Stimulated activated naive CD8-positive, alpha-beta T cell treated with anti-CD3 and anti-CD28 coated beads, Interleukin-15, Interleukin-2, amounts not matched to agents 100 U/mL and 50 U/mL, for 24 hours (primary cell): ENCODE measurements at regions not wholly inside any gene's neighbourhood (a gene's known extent, or its start where the extent isn't known, plus 50 kb on each side); places are given as distances from the start of the nearest gene placed in this dataset.

Experiments used
- ATAC-seq: fragments of 150-1000 bp; cut with Tn5 transposase; one replicate; pipeline ENCODE4 v1.10.0; 2021
- DNase-seq: peaks from one replicate; pipeline ENCODE4 v3.0.0; 2021

DNA sequence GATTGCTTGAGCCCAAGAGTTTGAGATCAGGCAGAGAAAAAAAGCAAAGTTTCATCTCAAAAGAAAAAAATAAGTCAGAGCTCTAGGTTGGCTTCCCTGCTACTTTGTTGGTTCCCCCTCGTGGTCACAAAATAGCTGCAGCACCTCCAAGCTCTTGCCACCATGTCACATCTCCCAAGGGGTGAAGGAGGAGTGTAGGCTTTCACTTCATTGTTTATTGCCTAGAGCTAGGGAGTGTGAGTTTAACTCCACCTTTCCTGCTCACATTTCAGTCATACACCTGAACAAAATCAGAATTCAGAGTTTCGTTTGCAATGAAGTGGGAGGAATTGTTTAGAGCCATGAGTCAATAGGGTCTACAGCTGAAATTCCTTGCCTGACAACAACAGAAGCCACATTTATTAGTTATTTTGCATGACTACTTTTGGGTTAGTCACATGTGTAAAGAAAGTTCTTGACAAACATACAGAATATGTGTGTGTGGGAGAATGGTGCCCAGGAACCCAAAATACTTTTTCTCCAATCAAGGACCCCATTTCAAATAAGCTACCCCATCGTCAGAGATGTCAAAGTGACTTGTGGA, 56.2 kb upstream of the UFL1 start:
- no peak for ATAC-seq

DNA sequence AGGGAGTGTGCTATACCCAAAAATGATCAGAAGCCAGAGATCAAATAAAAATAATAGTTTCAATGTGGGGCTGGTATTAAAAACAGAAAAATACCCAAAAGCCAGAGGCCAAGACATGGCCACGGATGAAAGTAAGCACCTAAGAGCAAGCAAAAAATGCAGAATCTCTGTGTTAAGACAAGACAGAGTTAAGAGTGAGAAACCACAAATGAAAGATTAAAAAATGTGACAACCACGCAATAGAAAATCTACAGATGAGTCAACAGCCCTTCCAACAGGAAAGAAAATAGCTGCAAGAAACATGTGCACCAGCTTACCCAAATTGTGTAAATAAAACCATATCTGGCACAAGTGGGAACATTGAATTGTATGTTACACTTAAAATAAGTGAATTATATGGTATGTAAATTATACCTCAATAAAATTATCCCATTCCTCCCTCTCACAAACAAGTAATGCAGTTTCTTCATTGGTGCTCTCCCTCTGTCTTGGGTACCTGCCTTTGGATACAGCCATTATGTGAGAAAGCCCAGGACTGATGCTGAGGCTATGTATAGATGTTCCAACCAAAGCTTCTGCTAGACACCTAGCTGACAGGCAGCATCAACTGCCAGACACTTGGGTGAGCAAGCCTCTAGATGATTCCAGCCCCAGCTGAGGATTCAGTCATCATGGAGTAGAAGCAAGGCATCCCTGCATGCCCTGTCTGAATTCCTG, 55.3 kb upstream of the UFL1 start:
- DNase-seq (no peak), ATAC-seq (peak; percentile 69)

More for the DNA sequence above, 56.2 kb upstream of the UFL1 start:
- DNase-seq, result no peak

DNA sequence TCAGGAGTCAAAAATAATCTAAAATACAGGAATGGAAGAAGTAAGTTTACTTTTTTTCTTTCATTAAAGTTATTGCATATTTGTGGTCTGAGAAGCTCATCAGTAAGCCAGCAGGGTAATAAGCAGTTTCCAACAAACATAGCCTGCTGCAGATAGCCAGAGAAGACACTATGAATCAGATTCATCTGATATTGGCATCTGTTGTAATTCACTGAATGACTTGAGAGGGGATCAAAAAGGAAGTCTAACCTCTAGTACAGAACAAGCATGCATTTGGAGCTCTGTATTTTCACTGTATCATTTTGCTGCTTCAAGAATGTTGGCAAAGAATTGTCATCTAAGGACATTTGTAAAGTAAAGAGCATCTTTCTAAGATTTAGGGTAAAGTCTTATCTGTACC, 53.8 kb upstream of the UFL1 start:
- ATAC-seq (no peak), DNase-seq (no peak)

DNA sequence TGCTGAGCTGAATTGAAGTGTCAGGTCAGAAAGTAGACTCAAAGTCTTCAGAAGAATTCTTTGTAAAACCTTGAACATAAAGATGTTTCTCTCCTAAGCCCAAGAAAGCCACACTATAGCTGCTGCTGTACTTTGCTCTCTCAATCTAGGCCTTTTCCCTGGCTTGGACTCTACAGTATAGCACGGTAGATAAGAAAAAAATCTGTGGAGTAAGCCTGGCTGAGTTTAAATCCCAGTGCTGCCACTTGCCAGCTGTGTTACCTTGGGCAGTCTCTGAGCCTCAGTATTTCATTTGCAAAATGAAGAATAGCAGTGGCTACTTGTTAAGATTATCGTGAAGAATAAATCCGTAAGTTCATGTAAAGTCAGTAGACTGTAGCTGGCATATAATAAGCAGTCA, 53.3 kb upstream of the UFL1 start:
- ATAC-seq, result no peak
- no peak for DNase-seq

DNA sequence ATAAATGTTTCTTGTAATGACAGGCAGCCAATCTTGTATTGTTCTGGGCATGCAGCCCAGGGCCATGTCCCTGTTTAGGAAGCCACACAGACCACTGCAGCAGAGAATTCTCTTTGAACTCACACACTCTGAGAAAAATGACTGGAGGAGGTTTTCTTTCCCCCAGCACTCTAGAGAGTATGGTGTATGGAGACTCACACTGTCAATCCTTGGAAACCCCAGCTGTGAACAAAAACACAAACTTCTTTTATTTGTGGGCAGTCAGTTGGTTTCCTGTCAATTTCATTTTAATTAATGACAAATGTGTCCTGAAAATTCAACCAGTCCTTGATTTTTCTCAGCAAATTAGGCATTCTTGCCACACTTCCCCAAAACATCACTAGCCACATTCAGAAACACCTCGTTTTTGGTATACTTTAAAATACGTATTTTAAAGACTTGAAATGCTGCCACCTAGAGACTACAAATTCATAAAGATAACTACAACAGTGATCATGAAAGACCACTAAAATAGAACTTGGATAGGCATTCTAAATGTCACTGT, 52.9 kb upstream of the UFL1 start:
- DNase-seq, result no peak
- ATAC-seq, result no peak

DNA sequence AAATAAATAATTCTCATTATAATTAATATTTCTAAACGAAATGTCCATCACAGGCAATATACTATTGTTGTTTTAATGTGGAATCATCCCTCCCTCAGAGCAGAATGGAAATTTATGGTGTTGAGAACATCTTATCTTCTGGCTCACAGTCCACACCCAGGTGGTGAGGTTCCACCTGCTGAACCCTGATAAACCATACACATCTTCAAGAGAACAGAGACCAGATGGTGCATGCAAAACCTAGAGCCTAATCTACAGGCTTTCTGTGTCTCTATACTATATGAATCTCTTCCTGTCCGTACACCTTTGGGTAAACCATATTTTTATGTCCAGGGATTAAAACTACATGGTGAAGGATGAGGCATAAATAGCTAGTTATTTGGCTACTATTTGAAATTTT, 52.3 kb upstream of the UFL1 start:
- no peak for ATAC-seq
- DNase-seq, result no peak

DNA sequence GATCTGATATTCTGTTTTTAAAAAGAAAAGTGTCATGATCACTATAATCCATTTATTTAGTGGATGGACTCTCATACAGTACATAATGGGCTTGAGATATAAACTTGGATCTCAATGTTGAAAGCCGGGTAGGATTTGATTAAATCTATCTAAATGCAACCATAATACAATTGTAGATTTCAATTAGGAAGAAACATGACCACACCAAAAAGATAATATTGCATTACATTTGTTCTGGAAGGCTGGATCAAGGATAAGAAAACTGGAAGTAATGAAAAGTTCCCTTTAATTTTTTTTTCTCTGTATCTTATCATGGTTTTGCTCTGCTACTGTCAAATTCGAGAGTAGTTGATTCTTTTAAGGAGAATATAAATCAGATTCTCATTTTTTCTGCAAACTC, 51.3 kb upstream of the UFL1 start:
- DNase-seq (no peak), ATAC-seq (no peak)
